Adrenal gland (tissue), 5 donors: ENCODE measurements at regions not wholly inside any gene's neighbourhood (a gene's known extent, or its start where the extent isn't known, plus 50 kb on each side); places are given as distances from the start of the nearest gene placed in this dataset.

Source experiments
- CTCF ChIP-seq, 6 experiments: fragments of 450-650 bp in 4 of 6; fragments of 200-600 bp in 2 of 6; sonication (generic) in 1 of 6; IDR thresholded peaks; 1 replicate in 5 of 6; 2 replicates in 1 of 6; pipeline versions ENCODE4 v1.5.1 to v1.8.0; 2016 to 2021; ENCODE audit warnings: antibody characterized with exemption in 6 of 6, mild to moderate bottlenecking in 2 of 6, moderate library complexity in 1 of 6
- POLR2A ChIP-seq, 2 donors: fragments of 450-650 bp; IDR thresholded peaks; one replicate each; pipeline ENCODE4 v1.6.1; 2017; ENCODE audit warnings: antibody characterized with exemption in 2 of 2, mild to moderate bottlenecking in 2 of 2, moderate library complexity in 1 of 2
- donor health status: DM: no; HTN: no; CAD: no.

- no peak for TF ChIP-seq CTCF (IDR thresholded peaks at IDR 0.05)
- no peak for TF ChIP-seq POLR2A (IDR thresholded peaks at IDR 0.05)
These were observed 56.4 kb upstream of the CHRNB4 start for GRCh38 chr15:78697449-78697848.
